GM23338 (cell line): ENCODE measurements at regions not wholly inside any gene's neighbourhood (a gene's known extent, or its start where the extent isn't known, plus 50 kb on each side); places are given as distances from the start of the nearest gene placed in this dataset.

ENCODE experiments used
- ATAC-seq: fragments of 200-7000 bp; cut with Tn5 transposase; 3 replicates; pipeline ENCODE4 v1.9.1; 2020
- DNase-seq: peaks from one replicate; pipeline ENCODE4 v3.0.0-alpha.2; 2015; ENCODE audit warnings: low spot score
- H2AFZ ChIP-seq: fragments of 200-600 bp; sonication (generic); 2 replicates; pipeline ENCODE4 v1.8.0; 2016; ENCODE audit warnings: antibody characterized with exemption, mild to moderate bottlenecking, moderate library complexity
- H3F3A ChIP-seq: fragments of 200-600 bp; sonication (generic); replicated peaks from 2 replicates; pipeline ENCODE4 v1.8.0; 2017; ENCODE audit warnings: antibody characterized with exemption, mixed run types, low read depth
- H3K27ac ChIP-seq: fragments of 200-600 bp; sonication (generic); 2 replicates; pipeline ENCODE4 v1.6.1; 2016; ENCODE audit warnings: low read depth
- H3K27me3 ChIP-seq: fragments of 200-600 bp; sonication (generic); 2 replicates; pipeline ENCODE4 v1.8.0; 2016; ENCODE audit warnings: mild to moderate bottlenecking, mixed run types, moderate library complexity; ENCODE audit not compliant: insufficient read depth
- H3K36me3 ChIP-seq: fragments of 200-600 bp; sonication (generic); 2 replicates; pipeline ENCODE4 v1.8.0; 2016; ENCODE audit warnings: mild to moderate bottlenecking; ENCODE audit not compliant: insufficient read depth
- H3K4me1 ChIP-seq: fragments of 200-600 bp; sonication (generic); 2 replicates; pipeline ENCODE4 v1.8.0; 2016; ENCODE audit warnings: mild to moderate bottlenecking, moderate library complexity; ENCODE audit not compliant: insufficient read depth
- H3K4me2 ChIP-seq: fragments of 200-600 bp; sonication (generic); 2 replicates; pipeline ENCODE4 v1.7.1; 2017; ENCODE audit warnings: mixed run types
- H3K4me3 ChIP-seq: fragments of 200-600 bp; sonication (generic); 2 replicates; pipeline ENCODE4 v1.6.1; 2016; ENCODE audit warnings: mixed run types
- H3K79me2 ChIP-seq: fragments of 200-600 bp; sonication (generic); replicated peaks from 2 replicates; pipeline ENCODE4 v1.8.0; 2017; ENCODE audit warnings: mild to moderate bottlenecking; ENCODE audit not compliant: insufficient read depth
- H3K9me2 ChIP-seq: fragments of 200-600 bp; sonication (generic); 2 replicates; pipeline ENCODE4 v1.8.0; 2017; ENCODE audit not compliant: insufficient read depth
- H4K20me1 ChIP-seq: fragments of 200-600 bp; sonication (generic); replicated peaks from 2 replicates; pipeline ENCODE4 v1.8.0; 2017; ENCODE audit warnings: mild to moderate bottlenecking; ENCODE audit not compliant: insufficient read depth
- H3K27ac Mint-ChIP-seq: 2 replicates; pipeline ENCODE4 v1.8.0; 2020; ENCODE audit warnings: inconsistent platforms, mild to moderate bottlenecking, moderate library complexity, mixed read lengths
- H3K27me3 Mint-ChIP-seq: 3 replicates; pipeline ENCODE4 v1.8.0; 2022; ENCODE audit warnings: low read depth, mild to moderate bottlenecking, moderate library complexity, mixed read lengths, inconsistent platforms; ENCODE audit not compliant: insufficient read depth, poor library complexity
- H3K36me3 Mint-ChIP-seq: 3 replicates; pipeline ENCODE4 v1.8.0; 2021; ENCODE audit warnings: low read depth, mild to moderate bottlenecking, inconsistent platforms, moderate library complexity, mixed read lengths
- H3K4me1 Mint-ChIP-seq: 3 replicates; pipeline ENCODE4 v1.8.0; 2020; ENCODE audit warnings: mild to moderate bottlenecking, inconsistent platforms, mixed read lengths
- H3K4me3 Mint-ChIP-seq: 3 replicates; pipeline ENCODE4 v1.8.0; 2021; ENCODE audit warnings: moderate library complexity, mild to moderate bottlenecking, inconsistent platforms, mixed read lengths
- H3K9me3 Mint-ChIP-seq: 3 replicates; pipeline ENCODE4 v1.8.0; 2020; ENCODE audit warnings: moderate library complexity, mild to moderate bottlenecking, inconsistent platforms, mixed read lengths
- ETS1 ChIP-seq: IDR thresholded peaks from 2 replicates; pipeline ENCODE4 v1.6.1; 2016; ENCODE audit warnings: antibody characterized with exemption
- EZH2 ChIP-seq: fragments of 200-600 bp; sonication (generic); IDR thresholded peaks from one replicate; pipeline ENCODE4 v1.8.0; 2017; ENCODE audit warnings: antibody characterized with exemption, mild to moderate bottlenecking, low read depth; ENCODE audit not compliant: unreplicated experiment
- EZH2phosphoT487 ChIP-seq: fragments of 200-600 bp; sonication (generic); IDR thresholded peaks from one replicate; pipeline ENCODE4 v1.8.1; 2018; ENCODE audit warnings: antibody characterized with exemption; ENCODE audit not compliant: unreplicated experiment
- NANOG ChIP-seq: IDR thresholded peaks from 2 replicates; pipeline ENCODE4 v1.6.1; 2016; ENCODE audit warnings: antibody characterized with exemption, borderline replicate concordance
- ZNF462 ChIP-seq: fragments of 250-450 bp; sonication (Bioruptor Pico); IDR thresholded peaks from 2 replicates; pipeline ENCODE4 v1.5.0; 2020; ENCODE audit warnings: mild to moderate bottlenecking, moderate library complexity

DNA sequence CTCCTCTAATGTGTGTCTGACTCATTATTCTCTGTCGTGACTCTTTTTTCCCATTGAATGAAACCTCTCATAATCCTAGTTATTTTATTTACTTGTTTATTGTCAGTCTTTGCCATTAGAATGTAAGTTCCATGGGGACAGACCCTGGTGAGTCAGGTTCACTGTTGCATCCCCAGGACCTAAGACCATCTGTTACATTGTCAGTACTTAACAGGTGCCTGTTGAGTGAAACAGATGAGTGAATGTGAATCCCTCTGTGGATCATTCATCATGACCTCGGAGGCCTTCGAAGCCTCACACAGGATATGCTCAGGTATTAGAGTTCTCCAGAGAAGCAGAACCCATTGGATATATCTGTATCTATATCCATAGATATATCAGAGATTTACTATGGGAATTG is 120.1 kb downstream of the PFKFB3 start (continued):
- no peak for TF ChIP-seq ZNF462 (CRISPR knock-in tag)
- TF ChIP-seq EZH2phosphoT487 = no peak
- TF ChIP-seq NANOG = no peak
- no peak for TF ChIP-seq ETS1

GRCh38 chr10:6327961-6328698 is 125.4 kb downstream of the PFKFB3 start:
- Histone ChIP-seq H4K20me1 (no peaks in the 10 kb centered on the region), H3K4me2 (no peak overlapping the region), H3K9me2 (peaks cover 2% of the 10 kb centered on the region; the same call in 1 of the 2 replicates), H3F3A (no peaks in the 10 kb centered on the region), H3K27me3 (no peaks in the 10 kb centered on the region), H3K27ac (no peak overlapping the region), H3K4me3 (no peak overlapping the region), H2AFZ (no peak overlapping the region), H3K4me1 (no peaks in the 10 kb centered on the region), H3K79me2 (no peaks in the 10 kb centered on the region), H3K36me3 (no peaks in the 10 kb centered on the region)
- H3K27me3 Mint-ChIP-seq = peaks cover 3% of the 10 kb centered on the region
- DNase-seq (no peak), ATAC-seq (no peak)
- H3K4me3 Mint-ChIP-seq = no peak overlapping the region
- H3K36me3 Mint-ChIP-seq = peaks cover 5% of the 10 kb centered on the region; the same call in 2 of the 3 replicates
- TF ChIP-seq EZH2 = no peak
- peaks cover 10% of the 10 kb centered on the region for H3K9me3 Mint-ChIP-seq
- no peak overlapping the region for H3K27ac Mint-ChIP-seq
- no peaks in the 10 kb centered on the region for H3K4me1 Mint-ChIP-seq
